Activated naive CD8-positive, alpha-beta T cell treated with anti-CD3 and anti-CD28 coated beads, Interleukin-2, amount 50 U/mL, for 16 hours (primary cell): ENCODE measurements at regions not wholly inside any gene's neighbourhood (a gene's known extent, or its start where the extent isn't known, plus 50 kb on each side); places are given as distances from the start of the nearest gene placed in this dataset.
"Not testable (repeated sequence)": the region's sequence is repeated elsewhere in the genome, so short reads cannot be mapped to it uniquely, and the experiment has no call there.

Experiments used
- DNase-seq: peaks from one replicate; pipeline ENCODE4 v3.0.0-alpha.2; 2020; ENCODE audit warnings: low read depth, low spot score

- DNase-seq, result no peak
These were observed 50.6 kb upstream of the FER start for GRCh38 chr5:108696951-108697715.

DNA sequence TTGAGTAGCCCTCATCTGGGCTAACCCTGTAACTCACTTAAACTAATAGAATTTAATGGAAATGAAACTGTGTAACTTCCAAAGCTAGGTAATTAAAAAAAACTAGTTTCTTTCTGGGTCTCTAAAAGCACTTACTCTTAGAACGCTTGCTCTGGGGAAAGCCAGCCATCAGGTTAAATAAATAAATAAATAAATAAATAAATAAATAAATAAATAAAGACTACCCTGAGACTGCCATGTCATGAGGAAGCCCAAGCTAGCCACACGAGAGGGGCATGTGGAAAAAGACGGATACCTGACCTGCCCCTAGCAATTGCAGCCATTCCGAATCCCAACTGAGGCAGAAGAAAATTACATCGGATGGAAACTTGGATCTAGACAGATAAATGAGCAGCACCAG lies 51.3 kb upstream of the FER start:
- DNase-seq, result no peak

GRCh38 chr5:108688485-108688884 lies 59.2 kb upstream of the FER start:
- no peak for DNase-seq

GRCh38 chr5:108687595-108688200 lies 60.0 kb upstream of the FER start:
- DNase-seq, result no peak

DNA sequence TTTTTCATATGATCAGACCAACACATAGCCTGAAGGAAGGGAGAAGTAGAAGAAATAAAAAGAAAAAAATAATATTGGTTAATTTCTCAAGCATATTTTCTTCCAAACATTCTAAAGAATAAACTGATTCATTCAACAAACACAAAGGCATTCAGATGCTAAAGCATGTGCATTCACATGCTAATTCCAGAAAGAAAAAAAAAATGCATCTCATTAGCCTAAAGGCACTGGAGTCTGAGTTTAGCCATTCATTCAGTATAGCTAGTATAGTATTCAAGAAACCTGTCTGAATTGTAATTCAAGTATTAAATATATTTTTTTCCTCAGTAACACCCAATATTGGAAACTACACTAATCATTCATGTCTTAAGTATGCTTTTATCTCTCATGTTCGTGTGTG lies 61.0 kb upstream of the FER start:
- no peak for DNase-seq

DNA sequence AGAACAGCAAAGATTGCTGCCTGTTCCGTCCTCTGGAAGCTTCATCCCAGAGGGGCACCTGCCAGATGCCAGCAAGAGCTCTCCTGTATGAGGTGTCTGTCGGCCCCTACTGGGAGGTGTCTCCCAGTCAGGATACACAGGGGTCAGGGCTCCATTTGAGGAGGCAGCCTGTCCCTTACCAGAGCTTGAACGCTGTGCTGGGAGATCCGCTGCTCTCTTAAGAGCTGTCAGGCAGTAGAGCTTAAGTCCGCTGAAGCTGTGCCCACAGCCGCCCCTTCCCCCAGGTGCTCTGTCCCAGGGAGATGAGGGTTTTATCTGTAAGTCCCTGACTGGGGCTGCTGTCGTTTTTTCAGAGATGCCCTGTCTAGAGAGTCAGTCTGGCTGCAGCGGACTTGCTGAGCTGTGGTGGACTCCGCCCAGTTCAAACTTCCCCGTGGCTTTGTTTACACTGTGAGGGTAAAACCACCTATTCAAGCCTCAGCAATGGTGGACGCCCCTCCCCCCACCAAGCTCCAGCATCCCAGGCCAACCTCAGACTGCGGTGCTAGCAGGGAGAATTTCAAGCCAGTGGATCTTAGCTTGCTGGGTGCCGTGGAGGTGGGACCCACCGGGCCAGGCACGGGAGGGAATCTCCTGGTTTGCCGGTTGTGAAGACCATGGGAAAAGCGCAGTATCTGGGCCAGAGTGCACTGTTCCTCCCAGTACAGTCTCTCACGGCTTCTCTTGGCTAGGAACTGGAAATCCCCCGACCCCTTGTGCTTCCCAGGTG lies 62.1 kb upstream of the FER start:
- DNase-seq, result not testable (repeated sequence)

- DNase-seq, result no peak
These were observed 66.4 kb upstream of the FER start for GRCh38 chr5:108681079-108681921.

DNA sequence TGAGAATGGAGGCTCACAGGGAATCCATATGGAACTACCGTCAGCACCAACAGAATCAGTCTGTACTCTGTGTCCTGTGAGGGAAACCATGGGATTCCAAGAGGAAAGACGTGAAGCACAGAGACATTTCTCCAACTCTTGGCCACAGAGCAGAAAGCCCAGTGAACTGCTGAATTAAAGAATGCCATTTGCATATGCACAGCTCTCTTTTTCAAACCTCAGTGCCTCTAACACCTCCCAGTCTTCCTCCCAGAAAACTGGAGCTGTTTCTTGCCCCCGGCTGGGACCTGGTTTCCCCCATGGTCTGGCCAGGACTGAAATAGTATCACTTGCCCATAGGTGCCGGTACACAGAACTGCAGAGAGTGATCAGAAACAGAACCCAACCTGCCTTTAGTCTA lies 69.6 kb upstream of the FER start:
- no peak for DNase-seq

- no peak for DNase-seq
These were observed 72.0 kb upstream of the FER start for GRCh38 chr5:108675736-108676135.

DNA sequence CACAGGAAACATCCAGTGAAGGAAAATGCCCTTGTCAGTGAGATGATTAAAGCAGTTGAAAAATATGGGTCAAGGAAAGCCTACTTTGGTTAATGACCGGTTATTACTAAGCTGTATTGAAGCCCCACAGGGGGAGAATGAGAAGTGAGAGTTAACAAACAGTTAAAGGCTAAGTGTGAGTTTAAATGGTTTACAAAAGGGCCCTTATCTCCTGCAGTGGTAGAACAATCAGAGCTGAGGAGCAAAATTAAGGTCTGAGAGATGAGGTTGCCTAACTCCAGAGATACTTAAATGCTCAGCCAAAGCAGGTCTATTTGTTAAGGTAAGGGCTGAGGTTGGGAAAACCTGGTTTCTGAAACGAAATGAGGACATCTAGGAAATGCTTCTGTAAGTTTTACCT lies 75.1 kb upstream of the FER start:
- DNase-seq, result no peak

GRCh38 chr5:108670591-108671289 lies 77.0 kb upstream of the FER start:
- no peak for DNase-seq

DNA sequence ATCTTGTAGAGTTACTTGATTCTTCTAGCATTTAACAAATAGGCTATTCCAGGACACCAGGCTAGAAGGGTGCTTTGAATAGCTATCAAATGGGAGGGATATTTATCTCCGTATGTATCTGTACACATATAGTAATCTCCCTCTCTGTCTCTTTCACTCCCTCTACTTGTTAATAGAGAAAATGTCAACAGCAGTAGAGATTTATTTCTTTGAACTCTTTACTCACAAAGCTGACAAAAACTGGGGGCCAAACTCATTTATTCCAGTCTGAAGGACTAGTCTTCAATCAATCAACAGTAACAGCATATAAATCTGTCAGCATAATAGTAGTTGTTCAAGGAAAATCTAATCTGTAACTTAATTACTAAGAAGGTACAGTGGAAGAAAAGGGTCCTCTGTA lies 78.2 kb upstream of the FER start:
- no peak for DNase-seq

GRCh38 chr5:108661590-108662219 lies 86.0 kb upstream of the FER start:
- no peak for DNase-seq

DNA sequence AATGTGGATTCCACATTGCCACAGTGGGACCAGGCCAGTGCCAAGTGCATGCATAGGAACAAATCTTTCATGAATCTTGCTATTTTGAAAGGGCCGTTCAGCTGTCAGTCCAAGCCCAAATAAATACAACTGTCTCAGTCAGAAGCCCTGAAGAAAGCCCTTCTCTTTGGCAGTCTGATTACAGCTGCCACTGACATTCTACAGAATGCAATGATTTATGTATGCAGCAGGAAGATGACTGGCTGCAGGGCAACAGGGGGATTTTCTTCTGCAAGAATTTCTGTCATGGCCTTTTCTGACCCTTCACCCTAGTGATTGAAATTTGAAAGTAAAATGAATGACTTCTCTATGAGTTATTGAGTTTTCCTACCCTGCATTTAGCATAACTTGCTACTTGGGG lies 86.7 kb upstream of the FER start:
- DNase-seq, result no peak

DNA sequence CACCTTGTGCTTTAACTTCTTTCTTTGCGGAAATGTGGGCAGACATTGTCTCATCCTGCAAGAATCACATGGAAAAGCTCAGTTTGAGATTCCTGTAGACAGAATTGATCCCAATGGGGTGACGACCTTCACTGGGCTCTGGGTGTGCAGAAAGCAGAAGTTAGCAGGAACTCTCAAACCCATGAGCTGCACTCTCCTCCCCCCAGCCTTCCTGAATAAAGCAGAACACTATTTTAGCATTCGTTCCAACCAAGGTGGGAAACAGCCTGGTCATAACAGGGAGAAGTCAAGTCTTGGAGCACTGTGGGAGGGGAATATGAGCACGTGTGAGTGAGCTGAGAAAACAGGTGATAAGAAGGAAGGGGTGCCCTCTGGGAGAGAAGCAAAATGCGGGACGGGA lies 87.4 kb upstream of the FER start:
- no peak for DNase-seq

DNA sequence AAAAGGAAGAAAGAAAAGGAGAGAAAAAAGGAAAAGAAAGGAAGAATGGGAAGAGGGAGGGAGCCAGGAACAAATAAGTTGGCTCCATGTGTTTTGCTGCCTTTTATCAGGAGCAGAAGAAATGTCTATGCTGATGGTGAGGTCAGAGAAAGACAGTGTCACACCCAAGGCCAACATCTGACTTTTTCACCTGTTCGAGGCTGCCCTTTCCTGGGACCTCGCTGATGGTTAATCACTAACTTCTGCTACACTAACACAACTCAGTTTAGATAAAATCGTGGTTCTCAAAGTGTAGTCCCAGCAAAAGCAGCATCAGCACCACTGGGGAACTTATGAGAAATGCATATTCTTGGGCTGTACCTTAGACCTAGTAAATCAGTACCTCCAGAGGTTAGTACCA lies 88.2 kb upstream of the FER start:
- DNase-seq, result no peak

GRCh38 chr5:108655750-108656450 lies 91.8 kb upstream of the FER start:
- DNase-seq, result no peak

- DNase-seq, result no peak
These were observed 93.6 kb upstream of the FER start for GRCh38 chr5:108654051-108654450.

GRCh38 chr5:108653201-108653600 lies 94.5 kb upstream of the FER start:
- no peak for DNase-seq

DNA sequence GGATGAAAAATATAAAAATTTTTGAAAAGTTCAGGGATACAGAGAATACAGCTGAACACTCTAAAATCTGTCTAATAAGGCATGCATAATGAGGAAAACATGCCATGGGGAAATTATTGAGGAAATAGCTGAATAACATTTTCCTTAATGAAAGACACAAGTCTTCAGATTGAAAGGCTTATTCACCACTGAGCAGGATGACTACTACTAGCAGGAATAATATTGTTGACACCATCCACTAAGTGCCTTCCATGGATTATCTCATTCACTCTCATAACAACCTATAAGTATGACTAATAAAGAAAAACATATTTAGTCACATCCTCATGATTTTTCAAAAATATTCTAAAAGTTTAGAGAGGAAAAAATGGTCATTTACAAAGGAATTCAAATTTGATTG lies 96.7 kb upstream of the FER start:
- DNase-seq, result no peak
